ENCODE measurements at regions not wholly inside any gene's neighbourhood (a gene's known extent, or its start where the extent isn't known, plus 50 kb on each side); places are given as distances from the start of the nearest gene placed in this dataset.
"Not testable (repeated sequence)": the region's sequence is repeated elsewhere in the genome, so short reads cannot be mapped to it uniquely, and the experiment has no call there.

DNA sequence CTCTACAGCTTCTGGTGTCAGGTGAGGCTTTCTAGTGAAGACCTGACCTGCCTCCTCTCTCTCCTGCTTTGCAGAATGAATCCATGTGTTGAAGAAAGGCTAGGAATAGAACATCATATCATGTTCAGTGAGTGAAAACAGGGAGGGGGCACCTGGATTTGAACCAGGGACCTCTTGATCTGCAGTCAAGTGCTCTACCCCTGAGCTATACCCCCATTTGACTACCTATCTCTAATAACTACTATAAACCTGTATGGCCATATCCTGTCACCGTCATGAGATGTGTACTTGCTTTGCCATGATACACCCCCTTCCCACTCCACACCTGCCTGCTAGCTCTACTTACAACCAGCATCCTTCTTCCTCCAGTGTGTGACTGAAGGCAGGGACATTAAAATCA, 91.3 kb upstream of the ZNF746 start:
- TF ChIP-seq, protein P1, sequence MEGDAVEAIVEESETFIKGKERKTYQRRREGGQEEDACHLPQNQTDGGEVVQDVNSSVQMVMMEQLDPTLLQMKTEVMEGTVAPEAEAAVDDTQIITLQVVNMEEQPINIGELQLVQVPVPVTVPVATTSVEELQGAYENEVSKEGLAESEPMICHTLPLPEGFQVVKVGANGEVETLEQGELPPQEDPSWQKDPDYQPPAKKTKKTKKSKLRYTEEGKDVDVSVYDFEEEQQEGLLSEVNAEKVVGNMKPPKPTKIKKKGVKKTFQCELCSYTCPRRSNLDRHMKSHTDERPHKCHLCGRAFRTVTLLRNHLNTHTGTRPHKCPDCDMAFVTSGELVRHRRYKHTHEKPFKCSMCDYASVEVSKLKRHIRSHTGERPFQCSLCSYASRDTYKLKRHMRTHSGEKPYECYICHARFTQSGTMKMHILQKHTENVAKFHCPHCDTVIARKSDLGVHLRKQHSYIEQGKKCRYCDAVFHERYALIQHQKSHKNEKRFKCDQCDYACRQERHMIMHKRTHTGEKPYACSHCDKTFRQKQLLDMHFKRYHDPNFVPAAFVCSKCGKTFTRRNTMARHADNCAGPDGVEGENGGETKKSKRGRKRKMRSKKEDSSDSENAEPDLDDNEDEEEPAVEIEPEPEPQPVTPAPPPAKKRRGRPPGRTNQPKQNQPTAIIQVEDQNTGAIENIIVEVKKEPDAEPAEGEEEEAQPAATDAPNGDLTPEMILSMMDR (IDR thresholded peaks at IDR 0.05; ENCODE audit: low read length, missing control alignments), result no peak
- no peak for DNase-seq (ENCODE audit: low read depth)
- H3K4me3 ChIP-seq (replicated peaks; ENCODE audit: low read depth, low read length), result no peak overlapping the region

DNA sequence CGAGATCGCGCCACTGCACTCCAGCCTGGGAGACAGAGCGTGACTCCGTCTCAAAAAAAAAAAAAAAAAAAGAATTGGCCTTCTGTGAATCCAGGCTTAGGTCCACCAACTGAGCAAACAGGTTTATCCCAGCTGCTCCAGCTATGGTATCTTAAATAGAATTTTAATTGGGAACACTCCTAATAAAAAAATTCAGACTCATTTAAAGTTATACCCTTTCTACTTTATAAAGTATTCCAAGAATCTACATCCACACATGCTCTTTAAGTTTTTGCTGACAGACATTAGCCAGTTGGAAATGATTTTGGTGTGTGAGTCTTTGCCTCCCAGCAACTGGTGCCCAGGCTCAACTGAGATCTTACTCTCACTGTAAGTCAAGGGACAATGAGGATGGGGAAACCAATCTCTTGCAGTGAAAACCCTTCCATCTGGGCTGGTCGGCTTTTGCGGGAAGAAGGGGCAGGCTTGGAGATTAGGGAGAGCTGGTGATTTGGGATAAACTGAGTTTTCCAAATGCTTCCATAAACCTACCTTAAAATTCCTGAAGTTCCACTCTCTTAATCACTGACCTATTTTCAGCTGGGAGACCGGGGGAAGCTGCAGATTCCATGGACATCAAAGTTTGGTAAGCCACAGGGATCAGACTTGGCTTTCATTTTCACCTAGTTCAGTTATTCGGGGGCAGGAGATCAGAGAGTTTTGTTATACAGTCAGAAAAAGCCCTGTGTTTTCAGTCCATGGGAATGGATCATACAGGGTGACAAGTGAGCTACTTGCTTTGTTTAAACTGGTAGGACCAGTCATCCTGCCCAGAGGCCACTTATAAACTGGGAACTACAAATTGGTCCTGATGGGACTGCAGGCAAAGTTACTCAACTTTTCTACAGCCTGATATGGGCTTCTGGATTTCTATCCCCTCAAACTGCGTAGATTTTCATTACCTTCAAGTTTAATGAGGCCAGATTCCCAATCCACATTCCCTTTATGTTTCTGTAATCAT, 89.3 kb upstream of the ZNF746 start:
- DNase-seq (ENCODE audit: low read depth), result no peak
- no peak overlapping the region for H3K4me3 ChIP-seq (replicated peaks; ENCODE audit: low read depth, low read length)
- TF ChIP-seq, protein P1 (IDR thresholded peaks at IDR 0.05; ENCODE audit: low read length, missing control alignments), result no peak

DNA sequence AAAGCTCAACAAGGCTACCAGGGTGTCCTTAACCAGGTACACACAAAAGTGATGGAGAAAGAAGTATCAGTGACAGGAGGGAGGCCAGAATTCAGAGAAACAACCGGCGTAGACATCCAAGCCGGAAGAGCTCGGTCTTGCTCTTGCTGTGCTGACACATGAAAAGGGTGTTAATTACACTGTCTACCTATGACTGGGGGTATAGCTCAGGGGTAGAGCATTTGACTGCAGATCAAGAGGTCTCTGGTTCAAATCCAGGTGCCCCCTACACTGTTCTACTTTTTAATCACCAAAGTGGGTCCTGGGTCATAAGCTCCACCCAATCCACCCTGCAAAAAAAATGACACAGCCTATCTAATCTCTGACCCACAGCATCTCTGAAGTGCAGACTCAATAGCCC, 86.9 kb upstream of the ZNF746 start:
- TF ChIP-seq, protein P1 (IDR thresholded peaks at IDR 0.05; ENCODE audit: low read length, missing control alignments), result no peak
- H3K4me3 ChIP-seq (replicated peaks; ENCODE audit: low read depth, low read length), result no peak overlapping the region
- no peak for DNase-seq (ENCODE audit: low read depth)

DNA sequence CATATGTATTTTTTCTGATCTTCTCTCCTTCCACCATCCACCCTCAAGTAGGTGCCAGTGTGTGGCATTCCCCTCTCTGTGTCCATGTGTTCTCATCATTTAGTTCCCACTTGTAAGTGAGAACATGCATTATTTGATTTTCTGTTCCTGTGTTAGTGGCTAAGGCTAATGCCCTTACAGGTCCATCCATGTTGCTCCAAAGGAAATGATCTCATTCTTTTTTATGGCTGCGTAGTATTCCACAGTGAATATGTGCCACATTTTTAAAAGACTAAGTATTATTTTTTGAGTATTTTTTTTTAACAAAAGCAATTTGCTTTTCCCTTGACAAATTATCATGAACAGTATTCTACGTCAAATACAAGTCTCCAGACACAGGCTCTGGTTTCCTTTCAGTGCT, 86.4 kb upstream of the ZNF746 start:
- DNase-seq (ENCODE audit: low read depth), result no peak
- H3K4me3 ChIP-seq (replicated peaks; ENCODE audit: low read depth, low read length), result no peak overlapping the region
- TF ChIP-seq, protein P1 (IDR thresholded peaks at IDR 0.05; ENCODE audit: low read length, missing control alignments), result no peak

DNA sequence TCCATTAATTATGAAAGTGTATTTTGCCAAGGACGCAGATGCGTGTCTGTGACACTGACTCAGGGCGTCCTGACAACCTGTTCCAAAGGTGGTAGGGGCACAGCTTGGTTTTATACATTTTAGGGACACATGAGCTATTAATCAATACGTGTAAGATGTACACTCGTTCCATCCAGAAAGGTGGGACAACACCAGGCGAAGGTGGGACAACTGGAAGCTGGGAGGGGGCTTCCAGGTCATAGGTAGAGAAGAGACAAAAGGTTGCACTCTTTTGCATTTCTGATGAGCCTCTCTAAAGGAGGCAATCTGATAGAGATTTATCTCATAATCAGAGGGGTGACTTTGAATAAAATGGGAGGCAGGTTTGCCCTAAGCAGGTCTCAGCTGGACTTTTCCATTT, 82.7 kb upstream of the ZNF746 start:
- H3K4me3 ChIP-seq (replicated peaks; ENCODE audit: low read depth, low read length), result no peak overlapping the region
- DNase-seq (ENCODE audit: low read depth), result no peak
- TF ChIP-seq, protein P1 (IDR thresholded peaks at IDR 0.05; ENCODE audit: low read length, missing control alignments), result no peak

DNA sequence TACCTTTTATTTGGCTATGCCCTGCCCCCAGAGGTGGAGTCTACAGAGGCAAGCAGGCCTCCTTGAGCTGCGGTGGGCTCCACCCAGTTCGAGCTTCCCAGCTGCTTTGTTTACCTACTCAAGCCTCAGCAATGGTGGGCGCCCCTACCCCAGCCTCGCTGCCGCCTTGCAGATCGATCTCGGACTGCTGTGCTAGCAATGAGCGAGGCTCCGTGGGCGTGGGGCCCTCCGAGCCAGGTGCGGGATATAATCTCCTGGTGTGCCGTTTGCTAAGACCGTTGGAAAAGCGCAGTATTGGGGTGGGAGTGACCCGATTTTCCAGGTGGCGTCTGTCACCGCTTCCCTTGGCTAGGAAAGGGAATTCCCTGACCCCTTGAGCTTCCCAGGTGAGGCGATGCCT, 81.8 kb upstream of the ZNF746 start:
- H3K4me3 ChIP-seq (replicated peaks; ENCODE audit: low read depth, low read length); DNase-seq (ENCODE audit: low read depth): not testable (repeated sequence)

DNA sequence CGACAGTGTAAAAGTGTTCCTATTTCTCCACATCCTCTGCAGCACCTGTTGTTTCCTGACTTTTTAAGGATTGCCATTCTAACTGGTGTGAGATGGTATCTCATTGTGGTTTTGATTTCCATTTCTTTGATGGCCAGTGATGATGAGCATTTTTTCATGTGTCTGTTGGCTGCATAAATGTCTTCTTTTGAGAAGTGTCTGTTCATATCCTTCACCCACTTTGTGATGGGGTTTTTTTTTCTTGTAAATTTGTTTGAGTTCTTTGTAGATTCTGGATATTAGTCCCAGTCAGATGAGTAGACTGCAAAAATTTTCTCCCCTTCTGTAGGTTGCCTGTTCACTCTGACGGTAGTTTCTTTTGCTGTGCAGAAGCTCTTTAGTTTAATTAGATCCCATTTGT, 76.8 kb upstream of the ZNF746 start:
- not testable (repeated sequence) for H3K4me3 ChIP-seq (replicated peaks; ENCODE audit: low read depth, low read length); DNase-seq (ENCODE audit: low read depth)

DNA sequence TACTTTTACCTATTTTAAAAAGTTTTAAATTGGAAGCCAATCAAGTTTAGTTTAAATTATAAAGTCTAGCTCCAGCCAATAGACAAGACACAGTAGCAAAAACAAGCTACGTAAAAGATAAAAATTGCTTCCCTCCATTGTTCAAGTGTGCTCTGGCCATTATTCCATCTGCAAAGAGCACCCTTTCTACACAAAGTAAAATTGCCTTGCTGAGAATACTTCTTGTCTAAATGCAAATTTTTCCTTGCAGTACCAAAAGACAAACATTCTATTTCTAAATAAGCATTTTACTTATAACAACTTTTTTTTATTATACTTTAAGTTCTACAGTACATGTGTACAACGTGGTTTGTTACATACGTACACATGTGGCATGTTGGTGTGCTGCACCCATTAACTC, 75.9 kb upstream of the ZNF746 start:
- TF ChIP-seq, protein P1 (IDR thresholded peaks at IDR 0.05; ENCODE audit: low read length, missing control alignments), result no peak
- H3K4me3 ChIP-seq (replicated peaks; ENCODE audit: low read depth, low read length), result no peak overlapping the region
- DNase-seq (ENCODE audit: low read depth), result no peak

DNA sequence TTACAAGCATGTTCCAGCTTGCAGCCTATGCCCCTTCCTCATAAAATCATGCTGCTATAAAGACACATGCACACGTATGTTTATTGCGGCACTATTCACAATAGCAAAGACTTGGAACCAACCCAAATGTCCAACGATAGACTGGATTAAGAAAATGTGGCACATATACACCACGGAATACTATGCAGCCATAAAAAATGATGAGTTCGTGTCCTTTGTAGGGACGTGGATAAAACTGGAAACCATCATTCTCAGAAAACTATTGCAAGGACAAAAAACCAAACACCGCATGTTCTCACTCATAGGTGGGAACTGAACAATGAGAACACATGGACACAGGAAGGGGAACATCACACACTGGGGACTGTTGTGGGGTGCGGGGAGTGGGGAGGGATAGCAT, 75.3 kb upstream of the ZNF746 start:
- H3K4me3 ChIP-seq (replicated peaks; ENCODE audit: low read depth, low read length); DNase-seq (ENCODE audit: low read depth): not testable (repeated sequence)

Measured in fibroblast of pulmonary artery (primary cell).